ENCODE measurements at regions not wholly inside any gene's neighbourhood (a gene's known extent, or its start where the extent isn't known, plus 50 kb on each side); places are given as distances from the start of the nearest gene placed in this dataset.

- TF ChIP-seq CTCF (IDR thresholded peaks at IDR 0.05) (no peak), EP300 (IDR thresholded peaks at IDR 0.05) (no peak), HDAC2 (IDR thresholded peaks at IDR 0.05) (no peak), CHD4 (IDR thresholded peaks at IDR 0.05; ENCODE audit: borderline replicate concordance) (no peak), POLR2A (IDR thresholded peaks at IDR 0.05; ENCODE audit: low read length) (no peak), MYC (IDR thresholded peaks at IDR 0.05; ENCODE audit: borderline replicate concordance, low read length) (no peak), POLR2AphosphoS2 (conservative IDR thresholded peaks at IDR 0.05; ENCODE audit: low read length) (no peak), ZNF302 (CRISPR knock-in tag; IDR thresholded peaks at IDR 0.05) (no peak), USF2 (IDR thresholded peaks at IDR 0.05) (no peak), CBX2 (IDR thresholded peaks at IDR 0.05; ENCODE audit: borderline replicate concordance, low read depth) (no peak), CHD2 (IDR thresholded peaks at IDR 0.05; ENCODE audit: low read length, partially characterized antibody) (no peak), NFE2L2 (conservative IDR thresholded peaks at IDR 0.05; ENCODE audit: low read length) (no peak)
These were observed 51.7 kb upstream of the ATXN1 start for GRCh38 chr6:16812993-16813392.
